ENCODE measurements at regions not wholly inside any gene's neighbourhood (a gene's known extent, or its start where the extent isn't known, plus 50 kb on each side); places are given as distances from the start of the nearest gene placed in this dataset.

GRCh38 chrX:40224658-40225057 lies 126.9 kb upstream of the BCOR start:
- TF ChIP-seq, protein P1, sequence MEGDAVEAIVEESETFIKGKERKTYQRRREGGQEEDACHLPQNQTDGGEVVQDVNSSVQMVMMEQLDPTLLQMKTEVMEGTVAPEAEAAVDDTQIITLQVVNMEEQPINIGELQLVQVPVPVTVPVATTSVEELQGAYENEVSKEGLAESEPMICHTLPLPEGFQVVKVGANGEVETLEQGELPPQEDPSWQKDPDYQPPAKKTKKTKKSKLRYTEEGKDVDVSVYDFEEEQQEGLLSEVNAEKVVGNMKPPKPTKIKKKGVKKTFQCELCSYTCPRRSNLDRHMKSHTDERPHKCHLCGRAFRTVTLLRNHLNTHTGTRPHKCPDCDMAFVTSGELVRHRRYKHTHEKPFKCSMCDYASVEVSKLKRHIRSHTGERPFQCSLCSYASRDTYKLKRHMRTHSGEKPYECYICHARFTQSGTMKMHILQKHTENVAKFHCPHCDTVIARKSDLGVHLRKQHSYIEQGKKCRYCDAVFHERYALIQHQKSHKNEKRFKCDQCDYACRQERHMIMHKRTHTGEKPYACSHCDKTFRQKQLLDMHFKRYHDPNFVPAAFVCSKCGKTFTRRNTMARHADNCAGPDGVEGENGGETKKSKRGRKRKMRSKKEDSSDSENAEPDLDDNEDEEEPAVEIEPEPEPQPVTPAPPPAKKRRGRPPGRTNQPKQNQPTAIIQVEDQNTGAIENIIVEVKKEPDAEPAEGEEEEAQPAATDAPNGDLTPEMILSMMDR (IDR thresholded peaks at IDR 0.05): no peak
- no peak for TF ChIP-seq POLR2A (IDR thresholded peaks at IDR 0.05)
